GM19025 (cell line): ENCODE measurements at regions not wholly inside any gene's neighbourhood (a gene's known extent, or its start where the extent isn't known, plus 50 kb on each side); places are given as distances from the start of the nearest gene placed in this dataset.

ENCODE experiments used
- ATAC-seq: cut with Tn5 transposase; IDR thresholded peaks from one replicate; pipeline ENCODE4 v1.9.1; 2021; ENCODE audit warnings: mild to moderate bottlenecking, low read depth, moderate library complexity; ENCODE audit not compliant: unreplicated experiment

GRCh38 chr6:167572841-167573271, 248.0 kb downstream of the TTLL2 start:
- ATAC-seq, result no peak

GRCh38 chr6:167573461-167574215, 248.8 kb downstream of the TTLL2 start:
- ATAC-seq, result no peak

GRCh38 chr6:167574431-167575151, 249.7 kb downstream of the TTLL2 start:
- ATAC-seq, result no peak

GRCh38 chr6:167575158-167575696, 250.3 kb downstream of the TTLL2 start:
- no peak for ATAC-seq

- no peak for ATAC-seq
These were observed 250.5 kb upstream of the AFDN start for GRCh38 chr6:167576050-167576741.

GRCh38 chr6:167576828-167577503, 249.7 kb upstream of the AFDN start:
- no peak for ATAC-seq

GRCh38 chr6:167577891-167578361, 248.8 kb upstream of the AFDN start:
- ATAC-seq, result no peak

GRCh38 chr6:167578371-167578901, 248.3 kb upstream of the AFDN start:
- no peak for ATAC-seq

- ATAC-seq, result no peak
These were observed 246.7 kb upstream of the AFDN start for GRCh38 chr6:167579806-167580618.

GRCh38 chr6:167580619-167580911, 246.1 kb upstream of the AFDN start:
- ATAC-seq, result no peak

- no peak for ATAC-seq
These were observed 245.1 kb upstream of the AFDN start for GRCh38 chr6:167581637-167582036.

- ATAC-seq, result no peak
These were observed 243.3 kb upstream of the AFDN start for GRCh38 chr6:167583412-167583811.

- no peak for ATAC-seq
These were observed 238.4 kb upstream of the AFDN start for GRCh38 chr6:167588181-167588919.

GRCh38 chr6:167588920-167589614, 237.6 kb upstream of the AFDN start:
- no peak for ATAC-seq

- ATAC-seq, result no peak
These were observed 237.1 kb upstream of the AFDN start for GRCh38 chr6:167589615-167589940.

GRCh38 chr6:167590193-167590592, 236.5 kb upstream of the AFDN start:
- ATAC-seq, result no peak
